ENCODE measurements at regions not wholly inside any gene's neighbourhood (a gene's known extent, or its start where the extent isn't known, plus 50 kb on each side); places are given as distances from the start of the nearest gene placed in this dataset.

DNA sequence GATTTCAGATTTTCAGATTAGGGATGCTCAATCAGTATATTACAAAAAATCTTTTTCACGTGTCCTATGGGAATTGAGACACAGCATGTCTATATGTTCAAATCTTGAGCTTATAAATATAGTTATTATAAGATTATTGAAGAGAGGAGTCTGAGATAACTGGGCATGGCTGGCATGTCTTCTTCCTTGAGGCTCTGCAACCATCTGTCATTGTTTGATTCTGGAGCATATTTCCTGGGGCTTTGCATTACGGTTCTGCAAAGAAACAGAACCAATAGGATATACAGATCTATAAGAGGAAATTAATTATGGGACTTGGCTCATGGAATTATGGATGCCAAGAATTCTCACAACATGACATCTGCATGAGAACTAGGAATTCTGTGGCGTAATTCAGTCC is 386.1 kb downstream of the SOCS6 start:
- H3K36me3 Mint-ChIP-seq (ENCODE audit: low read depth, unreplicated experiment) = peaks cover 3% of the 10 kb centered on the region
- no peaks in the 10 kb centered on the region for H3K27me3 Mint-ChIP-seq (ENCODE audit: unreplicated experiment)
- H3K27ac Mint-ChIP-seq (ENCODE audit: unreplicated experiment) = no peak overlapping the region
- peaks cover 15% of the 10 kb centered on the region for H3K9me3 Mint-ChIP-seq (ENCODE audit: unreplicated experiment)
- no peak overlapping the region for H3K4me3 Mint-ChIP-seq (ENCODE audit: unreplicated experiment)
- H3K4me1 Mint-ChIP-seq (ENCODE audit: unreplicated experiment) = no peaks in the 10 kb centered on the region
- DNase-seq (ENCODE audit: low spot score) = no peak
- no peak for TF ChIP-seq CTCF (IDR thresholded peaks at IDR 0.05; ENCODE audit: unreplicated experiment)

GRCh38 chr18:70673831-70674230 is 385.0 kb downstream of the SOCS6 start:
- H3K4me3 Mint-ChIP-seq (ENCODE audit: unreplicated experiment) = no peak overlapping the region
- peaks cover 11% of the 10 kb centered on the region for H3K9me3 Mint-ChIP-seq (ENCODE audit: unreplicated experiment)
- no peak for DNase-seq (ENCODE audit: low spot score)
- H3K36me3 Mint-ChIP-seq (ENCODE audit: low read depth, unreplicated experiment) = peaks cover 3% of the 10 kb centered on the region
- H3K27me3 Mint-ChIP-seq (ENCODE audit: unreplicated experiment) = no peaks in the 10 kb centered on the region
- H3K27ac Mint-ChIP-seq (ENCODE audit: unreplicated experiment) = no peak overlapping the region
- TF ChIP-seq CTCF (IDR thresholded peaks at IDR 0.05; ENCODE audit: unreplicated experiment) = no peak
- no peaks in the 10 kb centered on the region for H3K4me1 Mint-ChIP-seq (ENCODE audit: unreplicated experiment)

- no peaks in the 10 kb centered on the region for H3K27me3 Mint-ChIP-seq (ENCODE audit: unreplicated experiment)
- DNase-seq (ENCODE audit: low spot score) = no peak
- no peak for TF ChIP-seq CTCF (IDR thresholded peaks at IDR 0.05; ENCODE audit: unreplicated experiment)
- peaks cover 15% of the 10 kb centered on the region for H3K9me3 Mint-ChIP-seq (ENCODE audit: unreplicated experiment)
- no peaks in the 10 kb centered on the region for H3K4me1 Mint-ChIP-seq (ENCODE audit: unreplicated experiment)
- H3K27ac Mint-ChIP-seq (ENCODE audit: unreplicated experiment) = no peak overlapping the region
- no peak overlapping the region for H3K4me3 Mint-ChIP-seq (ENCODE audit: unreplicated experiment)
- peaks cover 3% of the 10 kb centered on the region for H3K36me3 Mint-ChIP-seq (ENCODE audit: low read depth, unreplicated experiment)
These were observed 383.7 kb downstream of the SOCS6 start for GRCh38 chr18:70672581-70672980.

- Mint-ChIP-seq H3K27ac (ENCODE audit: unreplicated experiment) (no peak overlapping the region), H3K27me3 (ENCODE audit: unreplicated experiment) (no peaks in the 10 kb centered on the region), H3K4me1 (ENCODE audit: unreplicated experiment) (no peaks in the 10 kb centered on the region), H3K9me3 (ENCODE audit: unreplicated experiment) (peaks cover 15% of the 10 kb centered on the region), H3K36me3 (ENCODE audit: low read depth, unreplicated experiment) (peaks cover 3% of the 10 kb centered on the region), H3K4me3 (ENCODE audit: unreplicated experiment) (no peak overlapping the region)
- TF ChIP-seq CTCF (IDR thresholded peaks at IDR 0.05; ENCODE audit: unreplicated experiment) = no peak
- no peak for DNase-seq (ENCODE audit: low spot score)
These were observed 383.2 kb downstream of the SOCS6 start for GRCh38 chr18:70671889-70672565.

DNA sequence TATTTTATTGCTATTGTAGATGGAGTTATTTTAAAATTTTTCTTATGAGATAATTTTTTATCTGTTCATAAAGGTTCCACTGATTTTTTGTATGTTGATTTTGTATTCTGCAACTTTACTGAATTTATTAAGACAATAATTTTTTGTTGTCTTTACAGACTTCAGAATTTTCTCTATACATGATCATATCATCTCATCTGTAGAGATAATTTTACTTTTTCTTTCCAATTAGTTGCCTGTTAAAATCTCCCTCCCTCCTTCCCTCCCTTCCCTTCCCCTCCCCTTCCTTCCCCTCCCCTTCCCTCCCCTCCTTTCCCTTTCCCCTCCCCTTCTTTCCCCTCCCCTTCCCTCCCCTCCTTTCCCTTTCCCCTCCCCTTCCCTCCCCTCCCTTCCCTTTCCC is 378.1 kb downstream of the SOCS6 start:
- TF ChIP-seq CTCF (IDR thresholded peaks at IDR 0.05; ENCODE audit: unreplicated experiment) = no peak
- H3K9me3 Mint-ChIP-seq (ENCODE audit: unreplicated experiment) = peaks cover 22% of the 10 kb centered on the region
- H3K36me3 Mint-ChIP-seq (ENCODE audit: low read depth, unreplicated experiment) = peaks cover 8% of the 10 kb centered on the region
- no peak overlapping the region for H3K4me3 Mint-ChIP-seq (ENCODE audit: unreplicated experiment)
- no peaks in the 10 kb centered on the region for H3K27me3 Mint-ChIP-seq (ENCODE audit: unreplicated experiment)
- no peaks in the 10 kb centered on the region for H3K4me1 Mint-ChIP-seq (ENCODE audit: unreplicated experiment)
- no peak for DNase-seq (ENCODE audit: low spot score)
- H3K27ac Mint-ChIP-seq (ENCODE audit: unreplicated experiment) = no peak overlapping the region

Data from endothelial cell (in vitro differentiated cells).